Neural progenitor cell (in vitro differentiated cells): ENCODE measurements at regions not wholly inside any gene's neighbourhood (a gene's known extent, or its start where the extent isn't known, plus 50 kb on each side); places are given as distances from the start of the nearest gene placed in this dataset.

ENCODE experiments used
- CTCF ChIP-seq: fragments of 200-600 bp; sonication (generic); IDR thresholded peaks from 2 replicates; pipeline ENCODE4 v1.5.1; 2017; ENCODE audit warnings: antibody characterized with exemption, mild to moderate bottlenecking
- EZH2 ChIP-seq: fragments of 200-600 bp; sonication (generic); IDR thresholded peaks from 2 replicates; pipeline ENCODE4 v1.6.1; 2017; ENCODE audit warnings: antibody characterized with exemption, mild to moderate bottlenecking, moderate library complexity

GRCh38 chr4:111127841-111128240, 505.0 kb upstream of the PITX2 start:
- TF ChIP-seq CTCF (no peak), EZH2 (no peak)
